Heart left ventricle (tissue), 13 donors: ENCODE measurements at regions not wholly inside any gene's neighbourhood (a gene's known extent, or its start where the extent isn't known, plus 50 kb on each side); places are given as distances from the start of the nearest gene placed in this dataset.

ENCODE experiments used
- CTCF ChIP-seq, 12 donors: fragments of 200-600 bp; sonication (generic) in 4 of 12; IDR thresholded peaks; one replicate each; pipeline versions ENCODE4 v1.5.0 to v1.8.0; 2018 to 2022; ENCODE audit warnings: antibody characterized with exemption in 12 of 12, mild to moderate bottlenecking in 5 of 12
- POLR2A ChIP-seq, 2 donors: fragments of 450-650 bp; IDR thresholded peaks; one replicate each; pipeline ENCODE4 v1.6.1; 2017; ENCODE audit warnings: antibody characterized with exemption in 2 of 2, mild to moderate bottlenecking in 2 of 2, moderate library complexity in 2 of 2
- donor health status: ischemic (EF 13 %, LVEDD 7.1; RV severe dilation, severe dysfunction).
- donor health status: DM: no; HTN: yes; CAD: no.
- donor health status: DM: no; HTN: no; CAD: no.
- donor health status: ischemic (EF 25% LVEDD 6.9; RV normal size, moderate dysfunction).
- donor health status: ischemic (EF 25% LVEDD 5.7; RV mildly dilated, moderate dysfunction).
- donor health status: ischemic (EF 35%, LVEDD 5.7; RV mildly dilated, moderate dysfunction).
- donor health status: nonischemic (EF 11% LVEDD 7.7; RV severe dilation, severe dysfunction).
- donor health status: DM: yes; HTN: yes; CAD: no.
- donor health status: PGD.
- donor health status: ischemic (EF 29% LVEDD 5.4; RV normal size, mild dysfunction).
- donor health status: nonischemic (EF 23%, LVEDD 6.1; RV moderate dilation, normal function).

GRCh38 chr11:128261011-128261421 is 326.3 kb downstream of the ETS1 start:
- no peak for TF ChIP-seq CTCF (IDR thresholded peaks at IDR 0.05)
- TF ChIP-seq POLR2A (IDR thresholded peaks at IDR 0.05) = no peak
